ENCODE measurements at regions not wholly inside any gene's neighbourhood (a gene's known extent, or its start where the extent isn't known, plus 50 kb on each side); places are given as distances from the start of the nearest gene placed in this dataset.

- H3K4me1 ChIP-seq (ENCODE audit: insufficient read depth, low read length), result no peaks in the 10 kb centered on the region
- Mint-ChIP-seq H3K27me3 (no peaks in the 10 kb centered on the region), H3K4me3 (no peak overlapping the region), H3K9me3 (peaks cover 0 to 11% (median 2%) of the 10 kb centered on the region in 5 donors), H3K4me1 (no peaks in the 10 kb centered on the region), H3K27ac (no peak overlapping the region), H3K36me3 (no peaks in the 10 kb centered on the region)
- no peaks in the 10 kb centered on the region for H3K9me3 ChIP-seq (ENCODE audit: low read length)
- H3K27ac ChIP-seq (ENCODE audit: low read depth, low read length), result no peak overlapping the region
- no peaks in the 10 kb centered on the region for H3K27me3 ChIP-seq (ENCODE audit: insufficient read depth, low read length, poor library complexity, severe bottlenecking)
- DNase-seq, result no peak
- no peaks in the 10 kb centered on the region for H3K36me3 ChIP-seq (ENCODE audit: insufficient read depth, low read length)
- H3K4me3 ChIP-seq (ENCODE audit: low read length), result no peak overlapping the region
- ChIA-PET CTCF (no interaction called here), POLR2A (no interaction called here)
These were observed 490.9 kb downstream of the FBXO15 start for GRCh38 chr18:73656691-73657090.

GRCh38 chr18:73653827-73654226, 493.8 kb downstream of the FBXO15 start:
- ChIA-PET CTCF (no interaction called here), POLR2A (no interaction called here)
- Mint-ChIP-seq H3K4me3 (no peak overlapping the region), H3K27me3 (no peaks in the 10 kb centered on the region), H3K9me3 (peaks cover 0 to 3% (median 1%) of the 10 kb centered on the region in 5 donors), H3K27ac (no peak overlapping the region), H3K4me1 (no peaks in the 10 kb centered on the region), H3K36me3 (no peaks in the 10 kb centered on the region)
- no peaks in the 10 kb centered on the region for H3K36me3 ChIP-seq (ENCODE audit: insufficient read depth, low read length)
- no peaks in the 10 kb centered on the region for H3K27me3 ChIP-seq (ENCODE audit: insufficient read depth, low read length, poor library complexity, severe bottlenecking)
- H3K4me1 ChIP-seq (ENCODE audit: insufficient read depth, low read length), result no peaks in the 10 kb centered on the region
- DNase-seq, result no peak
- H3K27ac ChIP-seq (ENCODE audit: low read depth, low read length), result no peak overlapping the region
- no peaks in the 10 kb centered on the region for H3K9me3 ChIP-seq (ENCODE audit: low read length)
- no peak overlapping the region for H3K4me3 ChIP-seq (ENCODE audit: low read length)

GRCh38 chr18:73653251-73653650, 494.4 kb downstream of the FBXO15 start:
- no peak overlapping the region for H3K27ac ChIP-seq (ENCODE audit: low read depth, low read length)
- no peak overlapping the region for H3K27ac Mint-ChIP-seq
- H3K27me3 ChIP-seq (ENCODE audit: insufficient read depth, low read length, poor library complexity, severe bottlenecking), result no peaks in the 10 kb centered on the region
- ChIA-PET CTCF (no interaction called here), POLR2A (no interaction called here)
- H3K4me3 ChIP-seq (ENCODE audit: low read length), result no peak overlapping the region
- no peaks in the 10 kb centered on the region for H3K27me3 Mint-ChIP-seq
- DNase-seq, result no peak
- H3K4me1 Mint-ChIP-seq, result no peaks in the 10 kb centered on the region
- H3K9me3 ChIP-seq (ENCODE audit: low read length), result no peaks in the 10 kb centered on the region
- H3K36me3 ChIP-seq (ENCODE audit: insufficient read depth, low read length), result no peaks in the 10 kb centered on the region
- H3K4me1 ChIP-seq (ENCODE audit: insufficient read depth, low read length), result no peaks in the 10 kb centered on the region
- H3K4me3 Mint-ChIP-seq, result no peak overlapping the region
- no peaks in the 10 kb centered on the region for H3K36me3 Mint-ChIP-seq
- peaks cover 0 to 3% (median 0%) of the 10 kb centered on the region in 5 donors for H3K9me3 Mint-ChIP-seq

GRCh38 chr18:73647391-73647790, 500.2 kb downstream of the FBXO15 start:
- Histone ChIP-seq H3K4me1 (ENCODE audit: insufficient read depth, low read length) (no peaks in the 10 kb centered on the region), H3K9me3 (ENCODE audit: low read length) (no peaks in the 10 kb centered on the region), H3K27me3 (ENCODE audit: insufficient read depth, low read length, poor library complexity, severe bottlenecking) (no peaks in the 10 kb centered on the region), H3K27ac (ENCODE audit: low read depth, low read length) (no peak overlapping the region), H3K4me3 (ENCODE audit: low read length) (no peak overlapping the region), H3K36me3 (ENCODE audit: insufficient read depth, low read length) (no peaks in the 10 kb centered on the region)
- no peak overlapping the region for H3K4me3 Mint-ChIP-seq
- H3K27ac Mint-ChIP-seq, result no peak overlapping the region
- no peak for DNase-seq
- no peaks in the 10 kb centered on the region for H3K36me3 Mint-ChIP-seq
- H3K4me1 Mint-ChIP-seq, result no peaks in the 10 kb centered on the region
- no peaks in the 10 kb centered on the region for H3K27me3 Mint-ChIP-seq
- ChIA-PET CTCF (no interaction called here), POLR2A (no interaction called here)
- H3K9me3 Mint-ChIP-seq, result peaks cover 0 to 12% (median 0%) of the 10 kb centered on the region in 5 donors

- DNase-seq, result no peak
- no peak overlapping the region for H3K27ac Mint-ChIP-seq
- H3K36me3 ChIP-seq (ENCODE audit: insufficient read depth, low read length), result no peaks in the 10 kb centered on the region
- H3K4me1 ChIP-seq (ENCODE audit: insufficient read depth, low read length), result no peaks in the 10 kb centered on the region
- no peak overlapping the region for H3K27ac ChIP-seq (ENCODE audit: low read depth, low read length)
- no peaks in the 10 kb centered on the region for H3K27me3 ChIP-seq (ENCODE audit: insufficient read depth, low read length, poor library complexity, severe bottlenecking)
- no peak overlapping the region for H3K4me3 ChIP-seq (ENCODE audit: low read length)
- H3K4me1 Mint-ChIP-seq, result no peaks in the 10 kb centered on the region
- no peaks in the 10 kb centered on the region for H3K27me3 Mint-ChIP-seq
- H3K9me3 Mint-ChIP-seq, result peaks cover 0 to 12% (median 0%) of the 10 kb centered on the region in 5 donors
- H3K36me3 Mint-ChIP-seq, result no peaks in the 10 kb centered on the region
- ChIA-PET POLR2A (no interaction called here), CTCF (no interaction called here)
- H3K9me3 ChIP-seq (ENCODE audit: low read length), result no peaks in the 10 kb centered on the region
- H3K4me3 Mint-ChIP-seq, result no peak overlapping the region
These were observed 500.9 kb downstream of the FBXO15 start for GRCh38 chr18:73646772-73647171.

GRCh38 chr18:73646196-73646595, 501.4 kb downstream of the FBXO15 start:
- Mint-ChIP-seq H3K4me1 (no peaks in the 10 kb centered on the region), H3K27me3 (no peaks in the 10 kb centered on the region), H3K4me3 (no peak overlapping the region), H3K27ac (no peak overlapping the region), H3K9me3 (peaks cover 0 to 12% (median 0%) of the 10 kb centered on the region in 5 donors), H3K36me3 (no peaks in the 10 kb centered on the region)
- Histone ChIP-seq H3K27me3 (ENCODE audit: insufficient read depth, low read length, poor library complexity, severe bottlenecking) (no peaks in the 10 kb centered on the region), H3K27ac (ENCODE audit: low read depth, low read length) (no peak overlapping the region), H3K36me3 (ENCODE audit: insufficient read depth, low read length) (no peaks in the 10 kb centered on the region), H3K9me3 (ENCODE audit: low read length) (no peaks in the 10 kb centered on the region), H3K4me1 (ENCODE audit: insufficient read depth, low read length) (no peaks in the 10 kb centered on the region), H3K4me3 (ENCODE audit: low read length) (no peak overlapping the region)
- POLR2A ChIA-PET, result no interaction called here
- CTCF ChIA-PET, result no interaction called here
- DNase-seq, result no peak

GRCh38 chr18:73645160-73645715, 502.4 kb downstream of the FBXO15 start:
- no peak overlapping the region for H3K27ac Mint-ChIP-seq
- no peak overlapping the region for H3K4me3 Mint-ChIP-seq
- no peaks in the 10 kb centered on the region for H3K4me1 Mint-ChIP-seq
- H3K9me3 Mint-ChIP-seq, result peaks cover 0 to 12% (median 0%) of the 10 kb centered on the region in 5 donors
- Histone ChIP-seq H3K27ac (ENCODE audit: low read depth, low read length) (no peak overlapping the region), H3K27me3 (ENCODE audit: insufficient read depth, low read length, poor library complexity, severe bottlenecking) (no peaks in the 10 kb centered on the region), H3K9me3 (ENCODE audit: low read length) (no peaks in the 10 kb centered on the region), H3K4me1 (ENCODE audit: insufficient read depth, low read length) (no peaks in the 10 kb centered on the region), H3K36me3 (ENCODE audit: insufficient read depth, low read length) (no peaks in the 10 kb centered on the region), H3K4me3 (ENCODE audit: low read length) (no peak overlapping the region)
- H3K36me3 Mint-ChIP-seq, result no peaks in the 10 kb centered on the region
- ChIA-PET CTCF (no interaction called here), POLR2A (no interaction called here)
- no peak for DNase-seq
- no peaks in the 10 kb centered on the region for H3K27me3 Mint-ChIP-seq

GRCh38 chr18:73639788-73640187, 507.8 kb downstream of the FBXO15 start:
- Histone ChIP-seq H3K27me3 (ENCODE audit: insufficient read depth, low read length, poor library complexity, severe bottlenecking) (no peaks in the 10 kb centered on the region), H3K36me3 (ENCODE audit: insufficient read depth, low read length) (no peaks in the 10 kb centered on the region), H3K9me3 (ENCODE audit: low read length) (no peaks in the 10 kb centered on the region), H3K27ac (ENCODE audit: low read depth, low read length) (no peak overlapping the region), H3K4me3 (ENCODE audit: low read length) (no peak overlapping the region), H3K4me1 (ENCODE audit: insufficient read depth, low read length) (no peaks in the 10 kb centered on the region)
- no peak overlapping the region for H3K27ac Mint-ChIP-seq
- H3K27me3 Mint-ChIP-seq, result no peaks in the 10 kb centered on the region
- POLR2A ChIA-PET, result no interaction called here
- no peaks in the 10 kb centered on the region for H3K36me3 Mint-ChIP-seq
- no peak for DNase-seq
- H3K4me3 Mint-ChIP-seq, result no peak overlapping the region
- CTCF ChIA-PET, result no interaction called here
- no peaks in the 10 kb centered on the region for H3K4me1 Mint-ChIP-seq
- H3K9me3 Mint-ChIP-seq, result peaks cover 0 to 4% (median 0%) of the 10 kb centered on the region in 5 donors

- CTCF ChIA-PET, result no interaction called here
- Histone ChIP-seq H3K4me1 (ENCODE audit: insufficient read depth, low read length) (no peaks in the 10 kb centered on the region), H3K27me3 (ENCODE audit: insufficient read depth, low read length, poor library complexity, severe bottlenecking) (no peaks in the 10 kb centered on the region), H3K4me3 (ENCODE audit: low read length) (no peak overlapping the region), H3K9me3 (ENCODE audit: low read length) (no peaks in the 10 kb centered on the region), H3K27ac (ENCODE audit: low read depth, low read length) (no peak overlapping the region), H3K36me3 (ENCODE audit: insufficient read depth, low read length) (no peaks in the 10 kb centered on the region)
- no peak overlapping the region for H3K27ac Mint-ChIP-seq
- no peak overlapping the region for H3K4me3 Mint-ChIP-seq
- no peak for DNase-seq
- no peaks in the 10 kb centered on the region for H3K27me3 Mint-ChIP-seq
- POLR2A ChIA-PET, result no interaction called here
- H3K4me1 Mint-ChIP-seq, result no peaks in the 10 kb centered on the region
- H3K9me3 Mint-ChIP-seq, result peaks cover 0 to 10% (median 0%) of the 10 kb centered on the region in 5 donors
- no peaks in the 10 kb centered on the region for H3K36me3 Mint-ChIP-seq
These were observed 508.9 kb downstream of the FBXO15 start for GRCh38 chr18:73638709-73639108.
